Anterior cingulate cortex (tissue), 58 donors: ENCODE measurements at regions not wholly inside any gene's neighbourhood (a gene's known extent, or its start where the extent isn't known, plus 50 kb on each side); places are given as distances from the start of the nearest gene placed in this dataset.
"Not testable (repeated sequence)": the region's sequence is repeated elsewhere in the genome, so short reads cannot be mapped to it uniquely, and the experiment has no call there.

ENCODE experiments used
- DNase-seq, 58 donors: peaks; one replicate each; lab custom pipeline; 2025; lab: John Stamatoyannopoulos, UW

DNA sequence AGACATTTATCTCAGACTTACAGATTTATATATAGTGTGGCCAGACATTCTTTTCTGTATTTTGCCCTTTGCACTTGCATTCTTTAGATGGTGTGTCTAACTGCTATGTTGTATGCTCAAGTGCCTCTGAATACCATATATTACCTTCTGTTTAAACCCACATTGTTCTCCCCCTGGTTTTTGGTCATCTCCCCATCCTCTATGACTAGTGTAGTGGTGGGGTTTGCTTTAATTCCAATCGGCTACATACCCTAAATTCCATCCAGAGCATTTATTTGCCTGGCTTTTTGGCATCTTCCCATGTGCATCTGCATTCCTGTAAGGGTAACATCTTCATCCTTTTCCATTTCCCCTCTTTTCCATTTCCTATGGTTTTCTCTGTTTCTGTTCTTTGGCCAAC, 271.0 kb upstream of the SLC30A5 start:
- DNase-seq: no peak

- DNase-seq: no peak
Observed at GRCh38 chr5:68823301-68823700, 270.5 kb upstream of the SLC30A5 start.

DNA sequence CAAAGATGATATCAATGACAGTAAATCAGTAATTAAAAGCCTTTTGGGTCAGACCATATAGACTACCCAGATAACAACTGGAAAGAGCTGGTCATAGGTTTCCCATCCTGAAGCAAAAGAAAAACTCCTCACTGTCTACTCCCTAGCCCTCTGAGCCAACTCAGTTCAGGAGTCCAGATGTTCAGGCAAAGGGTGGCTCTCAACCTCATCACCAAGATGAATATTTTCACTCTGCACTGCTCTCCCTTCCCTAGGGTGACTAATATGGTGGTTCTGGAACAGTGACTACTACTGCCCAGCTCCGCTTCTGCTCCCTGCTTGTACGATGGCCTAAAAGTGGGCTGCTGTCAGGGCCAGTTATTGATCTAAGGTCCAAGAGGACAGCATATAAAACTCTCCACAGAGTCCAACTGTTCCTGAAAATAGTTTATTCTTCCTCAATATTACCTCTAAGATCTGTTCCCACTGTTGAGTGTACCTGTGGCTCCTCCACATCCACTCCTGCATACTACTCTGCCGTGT, 263.4 kb upstream of the SLC30A5 start:
- DNase-seq: no peak

DNA sequence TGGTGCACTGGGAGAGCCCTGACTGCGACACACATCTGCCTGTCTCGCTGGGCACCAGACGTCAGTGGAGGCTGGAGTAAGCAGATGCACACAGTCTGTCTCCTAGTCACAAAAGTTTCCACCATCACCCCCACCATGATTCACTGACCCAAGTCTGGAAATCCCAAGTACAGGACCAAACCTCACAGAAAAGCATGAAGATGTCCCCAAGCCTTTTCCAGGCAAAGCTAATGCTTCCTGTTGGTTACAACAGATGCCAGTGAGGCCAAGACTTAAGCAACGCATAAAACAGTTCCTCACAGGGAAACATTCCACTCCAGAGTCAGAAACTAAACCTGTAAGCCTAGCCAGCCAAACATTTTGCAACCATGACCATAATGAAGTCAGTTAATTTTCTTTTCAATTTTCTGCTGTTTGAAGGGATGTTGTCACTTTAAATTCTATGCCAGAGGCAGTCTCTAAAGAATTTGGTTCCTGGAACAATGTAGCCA, 259.3 kb upstream of the SLC30A5 start:
- DNase-seq: no peak

- no peak for DNase-seq
Observed at GRCh38 chr5:68838157-68838718, 255.6 kb upstream of the SLC30A5 start.

- no peak for DNase-seq
Observed at GRCh38 chr5:68839019-68839552, 254.7 kb upstream of the SLC30A5 start.

- DNase-seq: no peak
Observed at GRCh38 chr5:68843624-68844364, 250.0 kb upstream of the SLC30A5 start.

DNA sequence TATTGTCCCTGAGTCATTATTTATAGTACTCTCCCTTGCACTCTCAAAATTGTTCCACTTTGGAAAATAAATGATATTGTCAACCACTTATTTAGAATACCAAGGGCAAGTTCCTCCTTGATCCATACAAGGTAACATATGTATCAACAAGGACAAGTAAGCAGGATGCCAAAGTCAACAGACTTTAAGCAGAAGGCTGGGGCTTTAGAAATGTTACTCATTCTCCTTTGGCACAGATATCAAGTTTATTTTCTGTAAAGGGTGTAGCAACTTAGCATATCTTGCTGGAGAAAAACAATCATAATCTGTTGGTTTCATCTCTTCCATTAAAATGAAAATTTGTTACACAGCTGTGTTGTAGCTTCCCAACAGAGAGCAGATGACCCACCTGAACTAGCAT, 248.7 kb upstream of the SLC30A5 start:
- DNase-seq: no peak

- no peak for DNase-seq
Observed at GRCh38 chr5:68846828-68847227, 247.0 kb upstream of the SLC30A5 start.

DNA sequence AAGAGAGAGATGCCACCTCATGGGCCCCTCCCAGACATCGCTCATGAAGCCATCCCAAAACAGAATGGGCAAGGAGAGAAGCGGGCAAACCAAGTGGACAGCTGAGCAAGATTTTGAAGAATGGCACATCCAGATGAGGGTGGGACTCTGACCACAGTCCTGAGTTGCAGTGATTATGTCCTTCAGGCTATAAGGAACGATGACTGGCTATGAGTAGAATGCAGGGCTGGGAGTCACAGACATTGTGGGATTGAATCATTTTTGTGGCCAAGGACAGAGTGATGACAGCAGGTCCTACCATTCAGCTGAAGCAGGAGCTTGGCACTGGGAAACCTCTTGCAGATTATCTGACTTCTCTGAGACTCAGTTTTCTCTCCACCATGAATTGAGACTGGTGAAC, 245.7 kb upstream of the SLC30A5 start:
- DNase-seq: no peak

DNA sequence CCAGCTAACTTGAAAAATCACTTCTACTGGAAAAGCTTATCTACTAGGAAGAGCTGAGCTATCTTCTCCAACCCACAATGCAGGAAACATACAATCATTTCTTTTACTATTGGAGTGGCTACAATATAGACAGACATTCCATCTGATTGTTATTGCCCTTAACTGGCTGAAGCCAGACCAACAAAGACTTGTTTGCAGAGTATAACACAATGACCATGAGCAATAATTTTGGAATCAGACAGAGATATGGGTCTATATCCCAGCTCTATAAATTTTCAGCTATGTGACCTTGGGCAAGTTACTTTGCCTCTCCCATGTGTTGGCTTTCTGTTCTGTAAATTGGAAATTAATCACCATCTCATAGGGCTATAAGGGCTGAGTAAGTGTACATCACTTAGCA, 244.7 kb upstream of the SLC30A5 start:
- no peak for DNase-seq

- no peak for DNase-seq
Observed at GRCh38 chr5:68849906-68850305, 243.9 kb upstream of the SLC30A5 start.

GRCh38 chr5:68861099-68861498, 232.7 kb upstream of the SLC30A5 start:
- no peak for DNase-seq

GRCh38 chr5:68862560-68862959, 231.3 kb upstream of the SLC30A5 start:
- peak in 1 of 58 donors; percentile 3 for DNase-seq

- DNase-seq: not testable (repeated sequence)
Observed at GRCh38 chr5:68865192-68865591, 228.6 kb upstream of the SLC30A5 start.

GRCh38 chr5:68872088-68872839, 221.6 kb upstream of the SLC30A5 start:
- no peak for DNase-seq

- DNase-seq: no peak
Observed at GRCh38 chr5:68873198-68873597, 220.6 kb upstream of the SLC30A5 start.

DNA sequence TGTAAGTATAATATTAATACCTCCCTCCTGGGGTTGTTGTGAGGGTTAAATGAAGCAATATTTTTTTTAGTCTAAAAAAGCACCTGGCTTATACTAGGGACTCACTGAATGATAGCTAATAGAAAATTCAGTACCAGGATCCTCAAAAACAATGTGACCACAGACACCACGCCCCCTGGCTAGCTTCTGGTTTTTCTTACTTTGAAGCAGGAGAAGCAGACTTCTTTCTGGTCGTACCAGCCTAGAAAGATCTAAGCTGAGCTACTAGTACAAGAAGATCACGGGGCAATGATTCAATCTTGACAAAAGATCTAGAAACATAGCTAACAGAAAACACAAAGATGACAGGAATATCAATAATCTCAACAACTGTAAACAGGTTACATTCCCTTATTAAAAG, 218.5 kb upstream of the SLC30A5 start:
- no peak for DNase-seq

GRCh38 chr5:68883436-68883835, 210.4 kb upstream of the SLC30A5 start:
- peak in 1 of 58 donors; percentile 3 for DNase-seq

DNA sequence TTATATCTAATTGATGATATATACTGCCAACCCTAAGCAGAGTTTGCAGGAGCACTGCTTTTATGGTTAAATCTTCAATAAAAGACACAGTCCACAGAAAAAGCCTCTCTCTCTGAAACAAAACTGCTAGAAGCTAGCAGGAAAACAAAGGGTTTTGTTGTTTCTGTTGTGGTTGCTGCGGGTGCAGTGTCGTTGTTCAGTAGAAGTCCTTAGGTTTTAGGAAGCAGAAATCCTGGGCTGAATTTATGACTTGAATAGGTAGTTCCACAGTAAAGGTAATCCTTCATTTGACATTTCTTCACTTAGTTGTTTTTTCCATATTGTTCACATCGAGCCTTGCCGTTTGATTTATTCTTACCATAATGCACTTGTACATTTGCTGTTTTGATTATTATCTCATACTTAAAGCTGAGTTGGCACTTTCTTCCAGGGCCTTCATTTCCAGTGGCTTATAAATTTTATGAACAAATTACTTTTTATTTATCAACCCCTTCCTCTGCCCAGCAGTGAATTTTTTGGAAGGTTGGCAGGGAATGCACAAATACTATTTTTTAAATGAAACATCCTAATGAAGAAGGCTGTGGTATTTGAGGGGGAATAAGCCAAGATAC, 209.6 kb upstream of the SLC30A5 start:
- DNase-seq: peak in 7 of 58 donors; percentile 1 to 12 (median 5)

- no peak for DNase-seq
Observed at GRCh38 chr5:68884883-68885282, 208.9 kb upstream of the SLC30A5 start.
